ENCODE measurements at regions not wholly inside any gene's neighbourhood (a gene's known extent, or its start where the extent isn't known, plus 50 kb on each side); places are given as distances from the start of the nearest gene placed in this dataset.

- DNase-seq, result no peak
Observed at GRCh38 chr2:198387677-198388076, 583.3 kb downstream of the PLCL1 start.

GRCh38 chr2:198385856-198386255 is 581.5 kb downstream of the PLCL1 start:
- no peak for DNase-seq

GRCh38 chr2:198385326-198385725 is 580.9 kb downstream of the PLCL1 start:
- no peak for DNase-seq

- DNase-seq, result no peak
Observed at GRCh38 chr2:198383392-198383791, 579.0 kb downstream of the PLCL1 start.

- DNase-seq, result no peak
Observed at GRCh38 chr2:198382811-198383210, 578.4 kb downstream of the PLCL1 start.

- no peak for DNase-seq
Observed at GRCh38 chr2:198376677-198377076, 572.3 kb downstream of the PLCL1 start.

- no peak for DNase-seq
Observed at GRCh38 chr2:198375083-198375410, 570.7 kb downstream of the PLCL1 start.

GRCh38 chr2:198374375-198375082 is 570.1 kb downstream of the PLCL1 start:
- no peak for DNase-seq

GRCh38 chr2:198371921-198372543 is 567.6 kb downstream of the PLCL1 start:
- DNase-seq, result no peak

GRCh38 chr2:198371329-198371728 is 566.9 kb downstream of the PLCL1 start:
- DNase-seq, result no peak

GRCh38 chr2:198368089-198368488 is 563.7 kb downstream of the PLCL1 start:
- DNase-seq, result no peak

GRCh38 chr2:198362740-198363139 is 558.3 kb downstream of the PLCL1 start:
- DNase-seq, result no peak

- DNase-seq, result no peak
Observed at GRCh38 chr2:198359308-198359707, 554.9 kb downstream of the PLCL1 start.

- DNase-seq, result no peak
Observed at GRCh38 chr2:198356157-198356556, 551.8 kb downstream of the PLCL1 start.

GRCh38 chr2:198351647-198352046 is 547.3 kb downstream of the PLCL1 start:
- no peak for DNase-seq

GRCh38 chr2:198347946-198348345 is 543.6 kb downstream of the PLCL1 start:
- DNase-seq, result no peak

GRCh38 chr2:198347349-198347748 is 543.0 kb downstream of the PLCL1 start:
- no peak for DNase-seq

- no peak for DNase-seq
Observed at GRCh38 chr2:198343471-198343870, 539.1 kb downstream of the PLCL1 start.

- DNase-seq, result no peak
Observed at GRCh38 chr2:198340846-198341245, 536.5 kb downstream of the PLCL1 start.

GRCh38 chr2:198339116-198339515 is 534.7 kb downstream of the PLCL1 start:
- no peak for DNase-seq

- DNase-seq, result no peak
Observed at GRCh38 chr2:198337368-198337767, 533.0 kb downstream of the PLCL1 start.

- DNase-seq, result no peak
Observed at GRCh38 chr2:198328454-198328853, 524.1 kb downstream of the PLCL1 start.

GRCh38 chr2:198327526-198327925 is 523.1 kb downstream of the PLCL1 start:
- no peak for DNase-seq

- no peak for DNase-seq
Observed at GRCh38 chr2:198326431-198326830, 522.0 kb downstream of the PLCL1 start.

GRCh38 chr2:198325359-198325758 is 521.0 kb downstream of the PLCL1 start:
- no peak for DNase-seq

Measured in CD4-positive, alpha-beta T cell treated with Interleukin-6 for 4 hours (primary cell).